GM19397 (cell line): ENCODE measurements at regions not wholly inside any gene's neighbourhood (a gene's known extent, or its start where the extent isn't known, plus 50 kb on each side); places are given as distances from the start of the nearest gene placed in this dataset.
A peak's percentile ranks its signal among the peaks of the same experiment; 100 is the strongest.
"Not testable (repeated sequence)": the region's sequence is repeated elsewhere in the genome, so short reads cannot be mapped to it uniquely, and the experiment has no call there.

ENCODE experiments used
- ATAC-seq: cut with Tn5 transposase; IDR thresholded peaks from one replicate; pipeline ENCODE4 v1.9.1; 2021; ENCODE audit warnings: mild to moderate bottlenecking, moderate library complexity; ENCODE audit not compliant: unreplicated experiment

DNA sequence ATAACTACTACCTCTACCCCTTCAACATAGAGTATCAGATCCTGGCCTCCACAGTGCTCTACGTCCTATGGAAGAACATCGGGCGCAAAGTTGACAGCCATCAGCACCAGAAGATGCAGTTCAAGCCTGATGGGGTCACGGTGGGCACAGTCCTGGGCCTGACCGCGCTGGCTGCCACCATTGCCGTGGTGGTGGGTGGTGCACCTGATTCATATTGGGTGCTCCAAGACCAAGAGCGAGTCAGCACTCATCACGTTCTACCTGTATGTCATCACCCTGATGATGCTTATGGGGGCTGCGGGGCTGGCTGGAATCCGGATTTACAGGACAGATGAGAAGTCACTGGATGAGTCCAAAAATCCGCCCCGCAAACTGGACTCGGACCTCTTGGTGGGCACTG, 846.4 kb downstream of the RPIA start:
- not testable (repeated sequence) for ATAC-seq

GRCh38 chr2:89544110-89544509, 852.6 kb downstream of the RPIA start:
- not testable (repeated sequence) for ATAC-seq

DNA sequence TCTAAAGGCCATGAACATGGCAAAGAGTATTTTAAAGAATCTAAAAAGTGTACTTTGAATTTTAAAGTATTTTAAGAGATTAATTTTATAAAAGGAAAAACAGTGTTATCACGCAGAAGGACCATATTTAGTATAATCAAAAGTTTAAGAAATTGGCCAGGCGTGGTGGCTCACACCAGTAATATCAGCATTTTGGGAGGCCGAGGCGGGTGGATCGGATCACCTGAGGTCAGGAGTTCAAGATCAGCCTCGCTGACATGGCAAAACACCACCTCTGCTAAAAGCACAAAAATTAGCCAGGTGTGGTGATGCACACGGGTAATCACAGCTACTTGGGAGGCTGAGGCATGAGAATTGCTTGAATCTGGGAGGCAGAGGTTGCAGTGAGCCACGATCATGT, 887.7 kb downstream of the RPIA start:
- ATAC-seq, result not testable (repeated sequence)

- not testable (repeated sequence) for ATAC-seq
Observed at GRCh38 chr2:89582816-89583215, 891.3 kb downstream of the RPIA start.

GRCh38 chr2:89584046-89584445, 892.6 kb downstream of the RPIA start:
- ATAC-seq, result not testable (repeated sequence)

- ATAC-seq, result not testable (repeated sequence)
Observed at GRCh38 chr2:89584868-89585557, 893.5 kb downstream of the RPIA start.

DNA sequence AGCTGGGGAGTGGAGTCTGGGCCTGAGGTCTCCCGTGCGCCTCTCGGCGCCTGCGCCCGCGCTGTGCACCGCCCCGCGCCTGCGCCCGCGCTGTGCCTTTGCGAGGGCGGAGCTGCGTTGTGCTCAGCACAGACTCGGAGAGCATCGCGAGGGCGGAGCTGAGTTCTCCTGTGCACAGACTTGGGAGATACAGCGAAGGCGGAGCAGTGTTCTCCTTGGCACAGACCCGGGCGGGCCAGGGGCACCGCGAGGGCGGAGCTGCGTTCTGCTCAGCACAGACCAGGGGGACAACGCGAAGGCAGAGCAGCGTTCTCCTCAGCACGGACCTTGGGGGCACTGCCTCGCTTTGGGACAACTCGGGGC, 894.1 kb downstream of the RPIA start:
- ATAC-seq, result peak; percentile 100

- not testable (repeated sequence) for ATAC-seq
Observed at GRCh38 chr2:89599843-89600242, 908.4 kb downstream of the RPIA start.

DNA sequence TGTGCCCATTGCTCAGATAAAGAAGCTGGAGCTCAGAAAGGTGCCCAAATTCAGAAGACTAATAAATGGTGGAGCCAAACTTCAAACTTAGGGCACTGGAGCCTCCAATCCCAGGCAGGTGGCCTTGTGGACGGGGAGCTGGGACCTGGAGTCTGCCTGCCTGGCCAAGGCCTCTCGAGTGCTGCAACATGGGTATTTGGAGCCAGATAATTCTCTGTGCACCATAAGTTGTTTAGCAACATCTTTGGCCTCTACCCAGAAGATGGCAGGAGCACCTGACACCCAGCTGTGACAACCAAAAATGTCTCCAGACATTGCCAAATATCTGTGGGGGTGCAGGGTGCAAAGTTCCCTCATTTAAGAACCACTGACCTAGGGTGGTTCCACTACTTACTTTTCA, 915.0 kb downstream of the RPIA start:
- not testable (repeated sequence) for ATAC-seq

DNA sequence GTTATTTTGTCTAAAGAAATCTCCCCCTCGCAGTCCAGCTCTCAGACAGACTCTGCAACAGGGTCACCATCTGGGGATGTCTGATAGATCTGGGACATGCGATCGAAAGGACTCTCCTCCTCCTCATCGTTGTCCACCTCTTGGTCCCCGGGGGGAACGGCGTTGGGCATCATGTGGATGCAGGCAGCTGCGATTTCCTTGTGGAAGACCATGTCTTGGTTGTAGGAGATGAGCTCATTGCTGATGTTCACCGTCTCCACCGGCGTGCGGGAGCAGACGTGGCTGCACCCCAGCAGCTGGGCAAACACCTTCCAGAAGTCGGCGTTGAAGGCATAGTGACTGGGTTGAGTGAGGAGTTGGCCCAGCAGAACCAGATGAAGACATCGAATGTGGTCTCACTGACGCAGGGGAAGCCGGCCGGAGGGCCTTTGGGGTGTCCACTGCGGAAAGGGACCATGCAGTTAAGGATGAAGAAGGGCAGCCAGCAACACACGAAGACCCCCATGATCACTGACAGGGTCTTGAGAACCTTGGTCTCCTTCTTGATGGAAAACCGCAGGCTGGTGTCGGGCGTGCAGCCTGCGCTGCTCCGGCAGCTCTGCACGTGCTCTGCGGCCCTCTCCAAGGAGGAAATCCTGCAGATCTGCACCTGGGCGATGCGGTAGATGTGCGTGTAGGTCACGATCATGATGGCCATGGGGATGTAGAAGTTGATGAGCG, 918.9 kb downstream of the RPIA start:
- ATAC-seq, result not testable (repeated sequence)

DNA sequence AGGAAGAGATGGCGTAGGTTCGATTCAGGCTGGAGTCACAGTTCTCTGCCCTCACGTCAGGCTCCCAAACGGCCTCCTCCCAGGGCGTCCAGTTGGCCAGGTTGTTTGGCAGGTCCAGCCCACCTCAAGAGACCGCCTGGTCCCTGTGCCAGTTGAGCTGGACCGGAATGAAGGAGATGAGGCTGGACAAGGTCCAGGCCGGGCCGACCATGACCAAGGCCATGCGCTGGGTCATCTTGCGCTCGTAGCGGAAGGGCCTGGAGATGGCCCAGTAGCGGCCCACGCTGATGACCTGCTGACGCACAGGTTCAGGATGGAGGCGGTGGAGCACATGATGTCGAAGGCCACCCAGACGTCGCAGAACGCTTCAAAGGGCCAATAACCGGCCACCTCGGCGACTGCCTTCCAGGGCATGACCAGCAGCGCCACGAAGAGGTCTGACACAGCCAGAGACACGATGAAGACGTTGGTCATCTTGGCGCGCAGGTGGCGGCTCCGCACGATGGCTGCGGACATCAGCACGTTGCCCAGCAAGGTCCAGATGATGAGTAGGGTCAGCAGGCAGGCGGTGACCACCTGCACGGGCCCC, 919.5 kb downstream of the RPIA start:
- not testable (repeated sequence) for ATAC-seq

- not testable (repeated sequence) for ATAC-seq
Observed at GRCh38 chr2:89611710-89612109, 920.2 kb downstream of the RPIA start.

GRCh38 chr2:89649268-89649667, 957.8 kb downstream of the RPIA start:
- ATAC-seq, result not testable (repeated sequence)

GRCh38 chr2:89679254-89679653, 987.8 kb downstream of the RPIA start:
- ATAC-seq, result not testable (repeated sequence)
